Mesothelial cell of epicardium (in vitro differentiated cells): ENCODE measurements at regions not wholly inside any gene's neighbourhood (a gene's known extent, or its start where the extent isn't known, plus 50 kb on each side); places are given as distances from the start of the nearest gene placed in this dataset.

ENCODE experiments used
- DNase-seq, 2 experiments: peaks; one replicate each; pipeline ENCODE4 v3.0.0; 2021; ENCODE audit warnings: low spot score in 2 of 2; ENCODE audit not compliant: unreplicated experiment in 2 of 2
- H3K27ac Mint-ChIP-seq: 2 replicates; pipeline ENCODE4 v1.8.0; 2021; ENCODE audit warnings: mixed read lengths
- H3K27me3 Mint-ChIP-seq: 2 replicates; pipeline ENCODE4 v1.8.0; 2021; ENCODE audit warnings: low read depth, mixed read lengths
- H3K36me3 Mint-ChIP-seq: 2 replicates; pipeline ENCODE4 v1.8.0; 2021; ENCODE audit warnings: mixed read lengths
- H3K4me1 Mint-ChIP-seq: 2 replicates; pipeline ENCODE4 v1.8.0; 2021; ENCODE audit warnings: mixed read lengths
- H3K4me3 Mint-ChIP-seq: 2 replicates; pipeline ENCODE4 v1.8.0; 2021; ENCODE audit warnings: mild to moderate bottlenecking, moderate library complexity, mixed read lengths
- H3K9me3 Mint-ChIP-seq: 2 replicates; pipeline ENCODE4 v1.8.0; 2021; ENCODE audit warnings: mixed read lengths
- CTCF ChIP-seq: fragments of 200-600 bp; sonication (generic); IDR thresholded peaks from one replicate; pipeline ENCODE4 v1.5.0; 2021; ENCODE audit warnings: antibody characterized with exemption; ENCODE audit not compliant: unreplicated experiment

DNA sequence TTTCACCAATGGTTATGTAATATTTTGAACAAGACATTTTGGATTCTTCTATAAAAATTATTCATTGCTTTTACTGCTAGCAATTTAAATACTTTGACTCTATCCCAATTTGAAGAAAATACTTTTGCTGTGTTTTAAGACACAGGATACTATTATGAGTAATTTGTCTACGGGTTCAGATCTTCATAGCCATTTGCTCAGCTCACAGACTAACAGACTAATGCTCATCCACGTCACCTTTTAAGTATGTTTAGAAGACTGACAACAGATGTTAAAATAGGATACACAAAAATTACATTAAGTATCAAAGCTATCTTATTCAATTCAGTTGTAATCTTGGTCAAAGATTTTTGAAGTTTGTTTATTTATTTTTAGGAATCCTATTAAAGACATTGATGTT lies 251.3 kb upstream of the CHRM2 start:
- no peak for DNase-seq
- no peak overlapping the region for H3K4me3 Mint-ChIP-seq
- H3K9me3 Mint-ChIP-seq, result peaks cover 24% of the 10 kb centered on the region
- no peak overlapping the region for H3K27ac Mint-ChIP-seq
- H3K4me1 Mint-ChIP-seq, result no peaks in the 10 kb centered on the region
- no peaks in the 10 kb centered on the region for H3K27me3 Mint-ChIP-seq
- H3K36me3 Mint-ChIP-seq, result no peaks in the 10 kb centered on the region
- no peak for TF ChIP-seq CTCF

DNA sequence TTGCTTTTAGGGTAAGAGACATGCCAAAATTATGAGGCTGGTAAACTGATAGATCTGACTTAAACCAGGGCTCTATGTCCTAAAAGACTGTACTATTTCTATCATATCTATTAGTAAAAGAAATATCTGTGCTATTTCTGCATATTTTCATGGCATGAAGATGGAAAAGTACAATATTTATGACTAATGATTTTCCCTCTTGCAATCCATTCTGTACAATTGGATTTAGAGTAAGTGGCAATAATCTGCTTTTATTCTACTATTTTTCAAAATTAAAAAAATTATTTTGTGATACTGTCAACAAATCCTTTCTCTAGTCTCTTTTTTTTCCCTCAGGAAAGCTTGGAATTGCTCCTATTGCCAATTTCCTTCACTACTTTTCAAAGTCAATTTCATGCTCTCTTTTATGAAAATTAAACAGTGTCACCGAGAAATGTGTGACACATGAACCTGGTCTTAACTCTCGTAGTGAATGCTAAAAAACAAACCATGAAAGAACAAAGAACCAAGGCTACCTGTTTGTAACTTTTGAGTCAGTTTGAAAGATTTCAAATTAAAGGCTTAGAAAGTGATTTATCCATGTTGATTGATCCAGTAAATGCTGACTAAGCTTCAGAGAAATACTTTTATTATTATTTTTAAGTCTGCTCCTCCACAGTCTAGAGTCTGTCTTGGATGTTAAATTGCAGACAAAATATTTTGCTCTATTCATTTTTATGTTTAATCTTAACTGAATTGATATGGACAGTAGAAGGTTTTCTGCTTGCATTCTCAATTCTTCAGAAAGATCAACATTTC lies 262.7 kb upstream of the CHRM2 start:
- no peak for TF ChIP-seq CTCF

DNA sequence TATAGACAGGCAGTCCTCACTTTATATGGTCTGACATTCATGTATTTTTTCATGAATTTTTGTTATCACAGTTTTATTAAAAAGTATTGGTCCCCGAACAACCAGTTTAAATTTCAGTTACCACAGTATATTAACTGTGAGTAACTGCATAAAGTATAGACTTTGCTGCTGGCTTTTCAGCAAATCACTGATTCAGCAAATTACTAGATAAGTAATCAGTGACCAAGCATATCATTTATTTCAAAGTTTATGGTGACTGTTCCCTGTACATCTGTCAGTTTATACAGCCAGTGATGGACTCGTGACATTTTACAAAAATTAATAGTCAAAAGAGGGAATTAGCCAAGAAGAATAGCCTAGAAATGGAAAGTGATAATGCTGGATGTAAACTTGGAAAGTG lies 266.7 kb upstream of the CHRM2 start:
- Mint-ChIP-seq H3K4me3 (no peak overlapping the region), H3K27ac (no peak overlapping the region), H3K27me3 (no peaks in the 10 kb centered on the region), H3K36me3 (no peaks in the 10 kb centered on the region), H3K9me3 (peaks cover 28% of the 10 kb centered on the region), H3K4me1 (peaks cover 1% of the 10 kb centered on the region)
- no peak for DNase-seq
- no peak for TF ChIP-seq CTCF

More for the DNA sequence above, 262.7 kb upstream of the CHRM2 start:
- peaks cover 1% of the 10 kb centered on the region for H3K4me1 Mint-ChIP-seq
- no peak for DNase-seq
- no peak overlapping the region for H3K4me3 Mint-ChIP-seq
- peaks cover 22% of the 10 kb centered on the region for H3K9me3 Mint-ChIP-seq
- H3K36me3 Mint-ChIP-seq, result no peaks in the 10 kb centered on the region
- H3K27me3 Mint-ChIP-seq, result no peaks in the 10 kb centered on the region
- no peak overlapping the region for H3K27ac Mint-ChIP-seq

DNA sequence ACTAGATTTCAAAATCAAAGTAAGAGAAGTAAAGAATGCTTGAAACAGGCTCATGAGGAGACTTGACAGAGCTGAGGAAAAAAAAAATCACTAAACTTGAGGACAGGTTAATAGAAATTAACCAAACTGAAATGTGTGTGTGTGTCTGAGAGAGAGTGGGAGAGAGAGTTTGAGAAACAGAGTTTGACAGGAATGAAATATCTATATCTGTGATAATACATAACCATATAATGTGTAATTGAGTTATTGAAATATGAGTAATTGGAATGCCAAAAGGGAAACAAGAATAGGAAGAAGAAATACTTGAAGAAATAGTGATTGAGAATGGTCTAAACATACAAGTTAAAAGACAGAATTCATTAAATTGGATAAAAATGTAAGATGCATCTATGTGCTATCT lies 268.0 kb upstream of the CHRM2 start:
- no peaks in the 10 kb centered on the region for H3K4me1 Mint-ChIP-seq
- no peak for DNase-seq
- H3K9me3 Mint-ChIP-seq, result peaks cover 28% of the 10 kb centered on the region

GRCh38 chr7:136594739-136595144 lies 273.7 kb upstream of the CHRM2 start:
- Mint-ChIP-seq H3K36me3 (no peaks in the 10 kb centered on the region), H3K4me3 (no peak overlapping the region), H3K27ac (peak overlapping the region; percentile 40), H3K9me3 (peaks cover 14% of the 10 kb centered on the region), H3K27me3 (no peaks in the 10 kb centered on the region), H3K4me1 (peaks cover 10% of the 10 kb centered on the region)
- TF ChIP-seq CTCF, result no peak
- DNase-seq, result no peak

More for the DNA sequence above, 268.0 kb upstream of the CHRM2 start:
- no peaks in the 10 kb centered on the region for H3K27me3 Mint-ChIP-seq
- H3K4me3 Mint-ChIP-seq, result no peak overlapping the region
- H3K27ac Mint-ChIP-seq, result no peak overlapping the region
- no peak for TF ChIP-seq CTCF
- no peaks in the 10 kb centered on the region for H3K36me3 Mint-ChIP-seq

DNA sequence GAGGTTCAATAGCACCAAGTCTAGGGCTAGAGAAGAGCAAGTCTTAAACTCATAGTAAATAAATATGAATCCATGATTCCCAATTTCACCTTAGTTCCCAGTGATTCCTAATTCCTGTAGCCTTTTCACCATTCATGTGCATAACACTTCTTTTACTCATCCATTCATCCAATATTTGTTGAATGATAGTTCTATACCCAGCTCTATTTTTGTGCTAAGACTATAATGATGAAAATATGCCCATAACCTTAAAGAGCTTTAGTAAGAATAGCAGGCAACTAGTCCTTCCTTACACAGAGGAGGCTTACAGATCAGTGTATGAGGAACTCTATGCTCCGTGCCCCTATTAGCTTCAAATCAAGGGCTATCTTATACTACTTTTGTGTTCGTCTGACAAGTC lies 280.2 kb upstream of the CHRM2 start:
- Mint-ChIP-seq H3K27me3 (no peaks in the 10 kb centered on the region), H3K36me3 (no peaks in the 10 kb centered on the region), H3K9me3 (peaks cover 4% of the 10 kb centered on the region), H3K4me1 (no peaks in the 10 kb centered on the region), H3K4me3 (no peak overlapping the region), H3K27ac (no peak overlapping the region)
- DNase-seq, result no peak
- TF ChIP-seq CTCF, result no peak
